ENCODE measurements at regions not wholly inside any gene's neighbourhood (a gene's known extent, or its start where the extent isn't known, plus 50 kb on each side); places are given as distances from the start of the nearest gene placed in this dataset.
A peak's percentile ranks its signal among the peaks of the same experiment; 100 is the strongest.

- TF ChIP-seq CTCF (IDR thresholded peaks at IDR 0.05) = no peak
- DNase-seq (ENCODE audit: extremely low spot score, unreplicated experiment) = no peak
- H3K4me1 Mint-ChIP-seq (ENCODE audit: unreplicated experiment) = peaks cover 6% of the 10 kb centered on the region
- no peak overlapping the region for H3K27ac Mint-ChIP-seq (ENCODE audit: unreplicated experiment)
- no peaks in the 10 kb centered on the region for H3K27me3 Mint-ChIP-seq (ENCODE audit: unreplicated experiment)
- H3K36me3 Mint-ChIP-seq (ENCODE audit: unreplicated experiment) = no peaks in the 10 kb centered on the region
- no peaks in the 10 kb centered on the region for H3K9me3 Mint-ChIP-seq (ENCODE audit: unreplicated experiment)
- H3K4me3 Mint-ChIP-seq (ENCODE audit: unreplicated experiment) = no peak overlapping the region
Observed at GRCh38 chr16:59198487-59198886, 464.4 kb upstream of the GOT2 start.

GRCh38 chr16:59195242-59195641 is 461.1 kb upstream of the GOT2 start:
- Mint-ChIP-seq H3K27ac (ENCODE audit: unreplicated experiment) (no peak overlapping the region), H3K4me1 (ENCODE audit: unreplicated experiment) (peaks cover 11% of the 10 kb centered on the region), H3K9me3 (ENCODE audit: unreplicated experiment) (no peaks in the 10 kb centered on the region), H3K27me3 (ENCODE audit: unreplicated experiment) (no peaks in the 10 kb centered on the region), H3K4me3 (ENCODE audit: unreplicated experiment) (no peak overlapping the region), H3K36me3 (ENCODE audit: unreplicated experiment) (no peaks in the 10 kb centered on the region)
- no peak for TF ChIP-seq CTCF (IDR thresholded peaks at IDR 0.05)
- DNase-seq (ENCODE audit: extremely low spot score, unreplicated experiment) = no peak

GRCh38 chr16:59193637-59194036 is 459.5 kb upstream of the GOT2 start:
- no peak overlapping the region for H3K4me3 Mint-ChIP-seq (ENCODE audit: unreplicated experiment)
- DNase-seq (ENCODE audit: extremely low spot score, unreplicated experiment) = no peak
- H3K4me1 Mint-ChIP-seq (ENCODE audit: unreplicated experiment) = peaks cover 11% of the 10 kb centered on the region
- H3K27ac Mint-ChIP-seq (ENCODE audit: unreplicated experiment) = no peak overlapping the region
- no peaks in the 10 kb centered on the region for H3K9me3 Mint-ChIP-seq (ENCODE audit: unreplicated experiment)
- H3K27me3 Mint-ChIP-seq (ENCODE audit: unreplicated experiment) = no peaks in the 10 kb centered on the region
- no peak for TF ChIP-seq CTCF (IDR thresholded peaks at IDR 0.05)
- H3K36me3 Mint-ChIP-seq (ENCODE audit: unreplicated experiment) = no peaks in the 10 kb centered on the region

GRCh38 chr16:59192551-59193199 is 458.6 kb upstream of the GOT2 start:
- no peaks in the 10 kb centered on the region for H3K36me3 Mint-ChIP-seq (ENCODE audit: unreplicated experiment)
- no peak for DNase-seq (ENCODE audit: extremely low spot score, unreplicated experiment)
- no peaks in the 10 kb centered on the region for H3K27me3 Mint-ChIP-seq (ENCODE audit: unreplicated experiment)
- H3K4me3 Mint-ChIP-seq (ENCODE audit: unreplicated experiment) = no peak overlapping the region
- peak; percentile 54 for TF ChIP-seq CTCF (IDR thresholded peaks at IDR 0.05)
- no peaks in the 10 kb centered on the region for H3K9me3 Mint-ChIP-seq (ENCODE audit: unreplicated experiment)
- peaks cover 11% of the 10 kb centered on the region for H3K4me1 Mint-ChIP-seq (ENCODE audit: unreplicated experiment)
- no peak overlapping the region for H3K27ac Mint-ChIP-seq (ENCODE audit: unreplicated experiment)

- DNase-seq (ENCODE audit: extremely low spot score, unreplicated experiment) = no peak
- Mint-ChIP-seq H3K36me3 (ENCODE audit: unreplicated experiment) (no peaks in the 10 kb centered on the region), H3K4me3 (ENCODE audit: unreplicated experiment) (no peak overlapping the region), H3K27me3 (ENCODE audit: unreplicated experiment) (no peaks in the 10 kb centered on the region), H3K4me1 (ENCODE audit: unreplicated experiment) (peaks cover 11% of the 10 kb centered on the region), H3K9me3 (ENCODE audit: unreplicated experiment) (no peaks in the 10 kb centered on the region), H3K27ac (ENCODE audit: unreplicated experiment) (no peak overlapping the region)
- TF ChIP-seq CTCF (IDR thresholded peaks at IDR 0.05) = no peak
Observed at GRCh38 chr16:59190731-59191130, 456.6 kb upstream of the GOT2 start.
